HFF-Myc (cell line): ENCODE measurements at regions not wholly inside any gene's neighbourhood (a gene's known extent, or its start where the extent isn't known, plus 50 kb on each side); places are given as distances from the start of the nearest gene placed in this dataset.

ENCODE experiments used
- DNase-seq: peaks from one replicate; pipeline ENCODE4 v3.0.0-alpha.2; 2011; ENCODE audit warnings: low read depth; ENCODE audit errors: extremely low read depth
- H3K4me3 ChIP-seq: replicated peaks from 2 replicates; pipeline ENCODE4 v1.5.1; 2011; ENCODE audit warnings: low read depth, mild to moderate bottlenecking, control low read depth, low read length
- CTCF ChIP-seq: IDR thresholded peaks from 2 replicates; pipeline ENCODE4 v1.5.1; 2012; ENCODE audit warnings: mild to moderate bottlenecking, low read depth, low read length, control low read depth; ENCODE audit errors: missing control alignments

- TF ChIP-seq CTCF: no peak
- no peak for DNase-seq
- no peak overlapping the region for H3K4me3 ChIP-seq
Observed at GRCh38 chr3:63047068-63047467, 171.9 kb upstream of the CADPS start.

GRCh38 chr3:63048367-63049326, 173.4 kb upstream of the CADPS start:
- DNase-seq: peak; percentile 3
- TF ChIP-seq CTCF: no peak
- no peak overlapping the region for H3K4me3 ChIP-seq

- no peak for DNase-seq
- no peak for TF ChIP-seq CTCF
- no peak overlapping the region for H3K4me3 ChIP-seq
Observed at GRCh38 chr3:63050548-63051177, 175.4 kb upstream of the CADPS start.

- H3K4me3 ChIP-seq: no peak overlapping the region
- peak; percentile 50 for DNase-seq
- no peak for TF ChIP-seq CTCF
Observed at GRCh38 chr3:63051920-63052319, 176.7 kb upstream of the CADPS start.

GRCh38 chr3:63056932-63057331, 181.7 kb upstream of the CADPS start:
- DNase-seq: no peak
- no peak overlapping the region for H3K4me3 ChIP-seq
- no peak for TF ChIP-seq CTCF

GRCh38 chr3:63060412-63060811, 185.2 kb upstream of the CADPS start:
- DNase-seq: no peak
- H3K4me3 ChIP-seq: no peak overlapping the region
- TF ChIP-seq CTCF: no peak
